SK-N-SH (cell line): ENCODE measurements at regions not wholly inside any gene's neighbourhood (a gene's known extent, or its start where the extent isn't known, plus 50 kb on each side); places are given as distances from the start of the nearest gene placed in this dataset.
"Not testable (repeated sequence)": the region's sequence is repeated elsewhere in the genome, so short reads cannot be mapped to it uniquely, and the experiment has no call there.

ENCODE experiments used
- CTCF ChIA-PET: fragments of 300-600, 350-600 bp; formaldehyde crosslinking; extraction: SDS; loops from one replicate; lab custom pipeline; 2021; lab: Yijun Ruan, JAX
- POLR2A ChIA-PET: fragments of 350-600 bp; sonication (Branson Sonifier 250); formaldehyde crosslinking; extraction: SDS; loops from one replicate; lab custom pipeline; 2020; ENCODE audit warnings: antibody characterized with exemption, inconsistent platforms; lab: Yijun Ruan, JAX
- DNase-seq: peaks from one replicate; pipeline ENCODE4 v3.0.0; 2012
- H2AFZ ChIP-seq: fragments of 200-600 bp; sonication (generic); 2 replicates; pipeline ENCODE4 v1.8.1; 2016; ENCODE audit warnings: antibody characterized with exemption, mild to moderate bottlenecking, low read depth
- H3F3A ChIP-seq: fragments of 200-600 bp; sonication (generic); replicated peaks from 2 replicates; pipeline ENCODE3; 2016; ENCODE audit warnings: antibody characterized with exemption, mild to moderate bottlenecking; ENCODE audit not compliant: insufficient read depth
- H3K27ac ChIP-seq, 2 experiments: fragments of 200-500 bp in 1 of 2; fragments of 200-600 bp in 1 of 2; sonication (Bioruptor generic) in 1 of 2; sonication (generic), shearing (Covaris generic) in 1 of 2; 2 replicates each; pipeline versions ENCODE4 v1.5.1 to v1.6.1; 2014 to 2016; ENCODE audit warnings: low read depth in 2 of 2, inconsistent platforms in 1 of 2, low read length in 1 of 2, mild to moderate bottlenecking in 1 of 2, mixed read lengths in 1 of 2
- H3K27me3 ChIP-seq: fragments of 200-600 bp; sonication (generic), shearing (Covaris generic); 2 replicates; pipeline ENCODE4 v1.6.1; 2016; ENCODE audit warnings: mixed run types; ENCODE audit not compliant: insufficient read depth
- H3K36me3 ChIP-seq, 2 experiments: fragments of 200-500 bp in 1 of 2; fragments of 200-600 bp in 1 of 2; sonication (Bioruptor generic) in 1 of 2; sonication (generic) in 1 of 2; replicated peaks in 1 of 2; 2 replicates each; pipeline versions ENCODE3 to v1.5.1; 2014 to 2016; ENCODE audit warnings: low read length in 1 of 2, mild to moderate bottlenecking in 1 of 2; ENCODE audit not compliant: insufficient read depth in 2 of 2, control insufficient read depth in 1 of 2
- H3K4me1 ChIP-seq, 2 experiments: fragments of 200-500 bp in 1 of 2; fragments of 200-600 bp in 1 of 2; sonication (Bioruptor generic) in 1 of 2; sonication (generic), shearing (Covaris generic) in 1 of 2; 2 replicates each; pipeline versions ENCODE4 v1.5.1 to v1.6.1; 2014 to 2016; ENCODE audit warnings: low read depth in 1 of 2, low read length in 1 of 2, mixed run types in 1 of 2; ENCODE audit not compliant: insufficient read depth in 2 of 2, control insufficient read depth in 1 of 2
- H3K4me2 ChIP-seq: fragments of 200-600 bp; sonication (generic), shearing (Covaris generic); 2 replicates; pipeline ENCODE4 v1.6.1; 2017; ENCODE audit warnings: mixed run types
- H3K4me3 ChIP-seq, 2 experiments: fragments of 200-500 bp in 1 of 2; fragments of 200-600 bp in 1 of 2; sonication (Bioruptor generic) in 1 of 2; sonication (generic), shearing (Covaris generic) in 1 of 2; 2 replicates each; pipeline versions ENCODE4 v1.5.1 to v1.8.1; 2014 to 2016; ENCODE audit warnings: low read depth in 2 of 2, inconsistent platforms in 1 of 2, low read length in 1 of 2, mild to moderate bottlenecking in 1 of 2, mixed read lengths in 1 of 2, moderate library complexity in 1 of 2
- H3K79me2 ChIP-seq: fragments of 200-600 bp; sonication (generic); 2 replicates; pipeline ENCODE4 v1.8.1; 2017; ENCODE audit warnings: mild to moderate bottlenecking; ENCODE audit not compliant: insufficient read depth
- H3K9ac ChIP-seq: fragments of 200-600 bp; sonication (generic); 2 replicates; pipeline ENCODE4 v1.6.1; 2017; ENCODE audit warnings: mixed run types
- H3K9me2 ChIP-seq: fragments of 200-600 bp; sonication (generic); 2 replicates; pipeline ENCODE4 v1.6.1; 2017; ENCODE audit warnings: mixed run types
- H3K9me3 ChIP-seq: fragments of 200-600 bp; sonication (generic); 2 replicates; pipeline ENCODE4 v1.6.1; 2017; ENCODE audit warnings: mixed run types, mild to moderate bottlenecking, moderate library complexity
- H4K20me1 ChIP-seq: fragments of 200-600 bp; sonication (generic); 2 replicates; pipeline ENCODE4 v1.6.1; 2017; ENCODE audit warnings: mild to moderate bottlenecking, mixed run types; ENCODE audit not compliant: insufficient read depth
- CHD2 ChIP-seq: fragments of 150-350 bp; IDR thresholded peaks from 2 replicates; pipeline ENCODE4 v1.6.1; 2018; ENCODE audit warnings: low read length; ENCODE audit not compliant: partially characterized antibody
- EP300 ChIP-seq, 2 experiments: IDR thresholded peaks; 2 replicates each; pipeline versions ENCODE4 v1.4.0 to v1.6.1; 2012; ENCODE audit warnings: borderline replicate concordance in 1 of 2, low read depth in 1 of 2, low read length in 1 of 2
- GABPA ChIP-seq: IDR thresholded peaks from 2 replicates; pipeline ENCODE4 v1.4.0; 2012; ENCODE audit warnings: low read depth, mild to moderate bottlenecking
- PBX3 ChIP-seq: IDR thresholded peaks from 2 replicates; pipeline ENCODE4; 2012
- POLR2AphosphoS5 ChIP-seq: IDR thresholded peaks from 2 replicates; pipeline ENCODE4 v1.6.1; 2012; ENCODE audit warnings: low read depth, low read length
- RAD21 ChIP-seq: IDR thresholded peaks from 2 replicates; pipeline ENCODE4 v1.6.1; 2012; ENCODE audit warnings: mild to moderate bottlenecking, low read length
- RXRA ChIP-seq: IDR thresholded peaks from 2 replicates; pipeline ENCODE4 v1.4.0; 2012; ENCODE audit warnings: low read depth, mild to moderate bottlenecking, borderline replicate concordance
- TEAD4 ChIP-seq: IDR thresholded peaks from 2 replicates; pipeline ENCODE4 v1.4.0; 2012; ENCODE audit warnings: mild to moderate bottlenecking, borderline replicate concordance; ENCODE audit not compliant: insufficient read depth
- USF1 ChIP-seq: IDR thresholded peaks from 2 replicates; pipeline ENCODE4 v1.4.0; 2012; ENCODE audit warnings: low read depth, borderline replicate concordance
- WGBS: methylation state at CpG from one replicate; pipeline ENCODE4 v1.1.6; 2017; ENCODE audit warnings: low lambda C conversion rate; 5-methylcytosine and 5-hydroxymethylcytosine counted together

GRCh38 chr13:24985107-24985506 lies 110.8 kb upstream of the PABPC3 start:
- Histone ChIP-seq H3K27me3 (peaks cover 42% of the 10 kb centered on the region; the same call in 1 of the 2 replicates), H2AFZ (no peak overlapping the region)

GRCh38 chr13:24985896-24986295 lies 110.0 kb upstream of the PABPC3 start:
- ChIA-PET POLR2A (no interaction called here), CTCF (interaction anchor here (0.6 to 3.1 kb wide), 3 partner anchors 10 to 492 kb away, joined by 3 to 15 read pairs (median 3); no protein-coding TSS in a partner anchor)
- no peak for TF ChIP-seq RAD21
- no peak for TF ChIP-seq TEAD4
- TF ChIP-seq CHD2, result no peak
- TF ChIP-seq PBX3, result no peak
- no peak overlapping the region for H3K27ac ChIP-seq
- H3K9me3 ChIP-seq, result no peaks in the 10 kb centered on the region
- WGBS, result 25% methylated on average over 2 of the region's 2 CpGs
- no peaks in the 10 kb centered on the region for H4K20me1 ChIP-seq
- peaks cover 0 to 3% of the 10 kb centered on the region in 2 experiments; a peak in 1 of 4 replicates for H3K4me1 ChIP-seq
- H3K27me3 ChIP-seq, result peaks cover 42% of the 10 kb centered on the region; the same call in 1 of the 2 replicates
- no peak overlapping the region for H3K4me3 ChIP-seq
- DNase-seq, result no peak
- no peaks in the 10 kb centered on the region for H3F3A ChIP-seq
- no peak overlapping the region for H3K9ac ChIP-seq
- H2AFZ ChIP-seq, result no peak overlapping the region
- H3K9me2 ChIP-seq, result no peaks in the 10 kb centered on the region
- H3K4me2 ChIP-seq, result no peak overlapping the region
- no peaks in the 10 kb centered on the region for H3K36me3 ChIP-seq
- H3K79me2 ChIP-seq, result no peaks in the 10 kb centered on the region

More at GRCh38 chr13:24985107-24985506, 110.8 kb upstream of the PABPC3 start:
- Histone ChIP-seq H3K9ac (no peak overlapping the region), H3K4me3 (no peak overlapping the region), H3K4me1 (peaks cover 0 to 3% of the 10 kb centered on the region in 2 experiments; a peak in 1 of 4 replicates), H3K9me2 (no peaks in the 10 kb centered on the region), H3K9me3 (no peaks in the 10 kb centered on the region), H4K20me1 (no peaks in the 10 kb centered on the region), H3K27ac (no peak overlapping the region), H3K79me2 (no peaks in the 10 kb centered on the region), H3K36me3 (no peaks in the 10 kb centered on the region), H3K4me2 (no peak overlapping the region), H3F3A (no peaks in the 10 kb centered on the region)
- 16% methylated on average over 5 of the region's 5 CpGs for WGBS
- POLR2A ChIA-PET, result no interaction called here
- no peak for DNase-seq
- CTCF ChIA-PET, result interaction anchor here (3.1 kb wide), 1 partner anchor 10 kb away, joined by 15 read pairs; no protein-coding TSS in a partner anchor
- TF ChIP-seq RAD21 (0 out of 2 replicates have a peak, but pooled peaks have one; percentile 6), PBX3 (no peak)

- 15% methylated on average over 4 of the region's 9 CpGs for WGBS
- Histone ChIP-seq H3K4me2 (no peak overlapping the region), H3K27ac (no peak overlapping the region), H3K4me1 (peaks cover 0 to 3% of the 10 kb centered on the region in 2 experiments; a peak in 1 of 4 replicates), H3K9me3 (no peaks in the 10 kb centered on the region), H4K20me1 (no peaks in the 10 kb centered on the region), H2AFZ (no peak overlapping the region), H3K9me2 (no peaks in the 10 kb centered on the region), H3F3A (no peaks in the 10 kb centered on the region), H3K79me2 (no peaks in the 10 kb centered on the region), H3K27me3 (peaks cover 42% of the 10 kb centered on the region; the same call in 1 of the 2 replicates), H3K9ac (no peak overlapping the region)
- ChIA-PET CTCF (interaction anchor here (3.1 kb wide), 1 partner anchor 9 kb away, joined by 15 read pairs; no protein-coding TSS in a partner anchor), POLR2A (no interaction called here)
- TF ChIP-seq EP300 (IDR thresholded peaks at IDR 0.05; ENCODE audit: borderline replicate concordance in 1 of 2, low read depth in 1 of 2, low read length in 1 of 2) (no peak), POLR2AphosphoS5 (no peak), USF1 (no peak), GABPA (no peak), RXRA (no peak)
- TF ChIP-seq, all 33 proteins: peak for 0
- no peak overlapping the region for H3K4me3 ChIP-seq
- no peak for DNase-seq
- H3K36me3 ChIP-seq, result no peaks in the 10 kb centered on the region
Measured at GRCh38 chr13:24986826-24987225, 109.1 kb upstream of the PABPC3 start.

- H3K9ac ChIP-seq, H2AFZ ChIP-seq, H3K4me3 ChIP-seq, POLR2A ChIA-PET, H4K20me1 ChIP-seq, H3K4me1 ChIP-seq, H3K9me3 ChIP-seq, H3F3A ChIP-seq, H3K4me2 ChIP-seq, H3K27ac ChIP-seq, H3K36me3 ChIP-seq, DNase-seq, CTCF ChIA-PET, H3K9me2 ChIP-seq, H3K79me2 ChIP-seq: not testable (repeated sequence)
- peaks cover 32% of the 10 kb centered on the region; the same call in 1 of the 2 replicates for H3K27me3 ChIP-seq
- 48% methylated on average over 6 of the region's 6 CpGs for WGBS
Measured at GRCh38 chr13:24989959-24990358, 106.0 kb upstream of the PABPC3 start.
